ENCODE measurements at regions not wholly inside any gene's neighbourhood (a gene's known extent, or its start where the extent isn't known, plus 50 kb on each side); places are given as distances from the start of the nearest gene placed in this dataset.

- TF ChIP-seq ZNF692 (tag by site-specific recombination; IDR thresholded peaks at IDR 0.05) (no peak), BCL6B (tag by site-specific recombination; IDR thresholded peaks at IDR 0.05) (no peak), GLI2 (tag by site-specific recombination; IDR thresholded peaks at IDR 0.05; ENCODE audit: borderline replicate concordance, low read depth) (no peak), ZNF416 (tag by site-specific recombination; IDR thresholded peaks at IDR 0.05) (no peak)
These were observed 269.4 kb downstream of the HHIPL2 start (continued) for GRCh38 chr1:222278501-222278900.

- CTCF ChIA-PET: interaction anchor here (0.6 kb wide), 1 partner anchor 414 kb away, joined by 3 read pairs; no protein-coding TSS in a partner anchor
These were observed 272.0 kb downstream of the HHIPL2 start for GRCh38 chr1:222275729-222276465.

More at GRCh38 chr1:222275729-222276465, 272.0 kb downstream of the HHIPL2 start:
- no peaks in the 10 kb centered on the region for H3K4me1 ChIP-seq (ENCODE audit: control insufficient read depth, insufficient read depth, low read length)
- H3K36me3 ChIP-seq (ENCODE audit: control insufficient read depth in 2 of 2, insufficient read depth in 1 of 2, low read length in 2 of 2): no peaks in the 10 kb centered on the region
- H3K9me3 ChIP-seq (ENCODE audit: control insufficient read depth, insufficient read depth, low read depth, low read length): no peaks in the 10 kb centered on the region
- H3K4me3 ChIP-seq (ENCODE audit: low read depth, low read length): no peak overlapping the region
- no peak overlapping the region for H3K27ac ChIP-seq (ENCODE audit: extremely low read depth, low read depth, low read length)
- POLR2A ChIA-PET: no interaction called here
- no peak for TF ChIP-seq ZNF624 (tag by site-specific recombination; IDR thresholded peaks at IDR 0.05)
- no peak for TF ChIP-seq ZFP37 (tag by site-specific recombination; IDR thresholded peaks at IDR 0.05)
- TF ChIP-seq ZSCAN4 (tag by site-specific recombination; IDR thresholded peaks at IDR 0.05): no peak
- TF ChIP-seq TRIM28 (IDR thresholded peaks at IDR 0.05; ENCODE audit: borderline replicate concordance, low read length): no peak
- no peak for TF ChIP-seq ZNF692 (tag by site-specific recombination; IDR thresholded peaks at IDR 0.05)
- no peak for TF ChIP-seq ZBTB20 (tag by site-specific recombination; IDR thresholded peaks at IDR 0.05)
- no peak for TF ChIP-seq ZNF596 (tag by site-specific recombination; IDR thresholded peaks at IDR 0.05)
- no peak for TF ChIP-seq ZNF645 (tag by site-specific recombination; IDR thresholded peaks at IDR 0.05)
- TF ChIP-seq ZNF23 (tag by site-specific recombination; IDR thresholded peaks at IDR 0.05; ENCODE audit: borderline replicate concordance): no peak
- TF ChIP-seq ZFP69B (tag by site-specific recombination; IDR thresholded peaks at IDR 0.05): no peak
- no peak for TF ChIP-seq ZNF274 (IDR thresholded peaks at IDR 0.05; ENCODE audit: low read length)
- TF ChIP-seq ZNF274 (tag by site-specific recombination; IDR thresholded peaks at IDR 0.05; ENCODE audit: borderline replicate concordance): no peak
- no peak for TF ChIP-seq ZNF214 (tag by site-specific recombination; IDR thresholded peaks at IDR 0.05; ENCODE audit: borderline replicate concordance)
- no peak for TF ChIP-seq ZEB2 (tag by site-specific recombination; IDR thresholded peaks at IDR 0.05)
- TF ChIP-seq MZF1 (tag by site-specific recombination; IDR thresholded peaks at IDR 0.05; ENCODE audit: borderline replicate concordance): no peak
- no peak for TF ChIP-seq ZNF184 (tag by site-specific recombination; IDR thresholded peaks at IDR 0.05)
- TF ChIP-seq ZNF670 (tag by site-specific recombination; IDR thresholded peaks at IDR 0.05; ENCODE audit: low read depth): no peak
- TF ChIP-seq ZNF2 (tag by site-specific recombination; IDR thresholded peaks at IDR 0.05): no peak
- no peak for TF ChIP-seq ZXDB (tag by site-specific recombination; IDR thresholded peaks at IDR 0.05)
- no peak for TF ChIP-seq GFI1B (tag by site-specific recombination; IDR thresholded peaks at IDR 0.05)

Measured in HEK293 (cell line).